NCI-H524 (cell line): ENCODE measurements at regions not wholly inside any gene's neighbourhood (a gene's known extent, or its start where the extent isn't known, plus 50 kb on each side); places are given as distances from the start of the nearest gene placed in this dataset.
A peak's percentile ranks its signal among the peaks of the same experiment; 100 is the strongest.

Experiments
- DNase-seq, 2 experiments: peaks; one replicate each; lab custom pipeline; 2025; lab: John Stamatoyannopoulos, UW

- no peak for DNase-seq
Observed at GRCh38 chr15:53400986-53401385, 358.5 kb downstream of the WDR72 start.

DNA sequence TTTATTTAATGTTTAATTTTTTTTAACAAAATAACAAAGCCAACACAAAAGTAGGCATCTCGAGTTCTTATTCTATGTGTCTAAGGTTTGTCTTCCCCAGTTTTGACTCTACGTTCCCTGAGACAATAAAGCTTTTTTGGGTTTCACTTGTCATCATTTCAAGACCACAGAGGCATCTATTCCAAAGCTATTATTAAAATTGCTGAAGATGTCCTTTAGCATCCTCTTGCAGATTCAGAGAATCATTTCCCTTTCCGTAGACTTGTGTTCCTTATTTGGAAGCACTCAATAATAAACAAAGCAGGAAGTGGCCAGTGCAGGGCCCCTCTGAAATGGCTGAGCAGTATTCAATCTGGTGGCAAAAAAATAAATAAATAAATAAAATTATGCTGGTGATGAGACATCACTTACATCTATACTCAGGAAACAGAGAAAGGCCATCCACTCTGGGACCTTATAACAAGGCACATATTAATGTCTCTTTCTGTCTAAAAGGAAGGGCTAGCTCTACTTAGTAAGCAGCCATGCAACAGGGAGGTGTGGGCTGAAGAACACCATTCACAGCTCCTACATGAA, 362.3 kb downstream of the WDR72 start:
- no peak for DNase-seq

DNA sequence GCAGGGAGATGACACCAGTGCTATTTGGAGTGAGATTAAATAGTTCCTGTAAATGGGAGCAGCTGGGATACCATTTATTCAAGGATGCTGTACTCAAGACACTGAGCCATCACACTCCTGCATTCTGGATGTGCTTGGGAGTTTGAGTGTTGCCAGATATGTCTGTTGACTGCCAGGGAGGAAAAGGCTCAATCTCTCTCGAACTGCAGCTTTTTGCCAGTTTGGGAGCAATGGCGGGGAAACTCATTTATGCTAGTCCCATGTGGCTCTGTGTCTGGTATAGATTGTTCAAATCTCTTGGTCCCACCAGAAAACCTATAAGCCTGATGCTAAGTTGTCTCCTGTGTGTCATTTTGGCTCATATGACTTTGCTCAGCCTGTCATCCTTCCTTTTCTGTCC, 363.6 kb downstream of the WDR72 start:
- peak in 1 of 2 experiments; percentile 45 for DNase-seq

- DNase-seq = no peak
Observed at GRCh38 chr15:53390549-53390948, 368.9 kb downstream of the WDR72 start.

DNA sequence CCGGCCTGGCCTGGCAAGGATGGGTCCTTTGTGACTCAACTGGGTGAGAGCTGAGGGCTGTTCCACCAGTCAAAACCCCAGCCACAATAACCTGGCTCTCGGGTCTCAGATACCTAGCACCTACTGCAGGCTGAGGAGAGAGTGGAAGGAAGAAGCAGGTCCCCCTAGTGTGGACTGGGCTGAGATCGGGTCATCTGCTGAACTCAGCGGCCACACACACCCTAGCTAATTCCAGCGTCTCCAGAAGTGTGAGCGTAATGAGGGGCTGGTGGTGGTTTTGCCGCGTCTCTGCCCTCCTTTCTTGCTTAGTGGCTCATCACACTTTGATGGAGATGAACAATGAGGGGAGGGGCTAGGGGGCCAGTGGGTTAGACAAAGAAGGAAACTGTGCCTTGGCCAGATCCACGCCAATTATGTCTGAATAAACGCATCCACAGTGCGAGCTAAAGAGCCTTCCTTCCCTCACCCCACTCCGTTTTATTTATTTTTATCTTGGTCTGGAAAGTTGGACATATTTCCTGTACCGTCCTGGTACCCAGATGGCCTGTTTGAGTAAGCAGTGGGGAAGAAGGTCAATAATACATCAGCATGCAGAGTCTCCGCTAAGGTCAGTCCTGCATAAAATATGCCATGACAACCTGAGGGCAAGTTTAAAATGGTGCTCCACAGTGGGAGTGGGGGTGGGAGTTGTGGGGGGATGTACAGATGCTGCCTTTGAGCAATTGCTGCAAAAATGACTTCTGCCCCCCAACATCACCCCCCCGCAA, 370.0 kb downstream of the WDR72 start:
- DNase-seq = no peak

- peak in 1 of 2 experiments; percentile 39 for DNase-seq
Observed at GRCh38 chr15:53384417-53384816, 375.0 kb downstream of the WDR72 start.

DNA sequence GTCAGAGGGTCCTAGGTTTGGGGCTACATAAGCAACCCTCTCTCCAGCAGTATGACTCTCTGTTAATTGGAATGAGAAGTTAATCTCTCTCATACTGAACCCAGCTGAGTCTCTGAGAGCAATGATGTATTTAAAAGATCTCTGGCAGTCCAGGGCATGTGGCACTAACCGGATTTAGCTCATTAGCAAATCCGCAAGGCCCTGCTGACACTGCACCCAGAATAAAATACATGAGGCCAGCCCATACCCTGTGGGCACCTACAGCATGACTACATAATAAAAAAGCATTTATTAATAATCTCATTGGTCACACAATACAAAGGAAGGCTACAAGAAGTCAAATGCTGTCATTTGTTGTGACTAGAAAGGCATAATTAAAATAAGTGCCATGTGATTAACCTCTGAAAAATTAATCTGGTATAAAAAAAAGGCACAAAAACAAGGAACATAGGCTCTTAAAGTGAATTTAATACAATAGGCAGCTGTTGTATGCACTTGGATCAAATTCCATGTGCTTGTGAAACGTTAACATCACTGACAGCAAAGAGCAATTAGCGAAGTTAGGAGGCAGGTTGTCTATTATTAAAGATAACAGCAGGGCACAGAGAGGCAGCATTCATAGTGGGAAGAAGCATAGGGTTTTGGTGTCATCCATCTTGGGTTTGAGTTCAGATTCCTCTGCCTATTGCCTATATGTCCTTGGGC, 381.2 kb downstream of the WDR72 start:
- peak; percentile 96 to 100 for DNase-seq

DNA sequence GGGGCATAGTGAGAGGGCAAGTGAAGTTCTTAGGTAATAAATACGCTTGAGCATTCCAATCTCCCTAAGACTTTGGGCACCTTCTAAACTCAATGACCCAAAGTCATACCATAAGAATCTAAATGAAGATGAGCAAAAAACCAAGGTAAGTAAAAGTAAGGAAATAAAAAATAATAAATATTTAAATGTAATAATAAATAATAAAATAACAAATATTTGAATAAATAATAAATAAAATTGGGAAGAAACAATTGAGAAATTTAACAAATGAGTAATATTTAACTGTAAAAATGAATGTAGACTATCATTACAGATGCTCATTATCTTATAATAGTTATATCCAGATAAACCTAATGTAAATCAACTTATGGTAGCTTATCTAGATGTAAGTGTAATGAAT, 391.7 kb downstream of the WDR72 start:
- DNase-seq = no peak

DNA sequence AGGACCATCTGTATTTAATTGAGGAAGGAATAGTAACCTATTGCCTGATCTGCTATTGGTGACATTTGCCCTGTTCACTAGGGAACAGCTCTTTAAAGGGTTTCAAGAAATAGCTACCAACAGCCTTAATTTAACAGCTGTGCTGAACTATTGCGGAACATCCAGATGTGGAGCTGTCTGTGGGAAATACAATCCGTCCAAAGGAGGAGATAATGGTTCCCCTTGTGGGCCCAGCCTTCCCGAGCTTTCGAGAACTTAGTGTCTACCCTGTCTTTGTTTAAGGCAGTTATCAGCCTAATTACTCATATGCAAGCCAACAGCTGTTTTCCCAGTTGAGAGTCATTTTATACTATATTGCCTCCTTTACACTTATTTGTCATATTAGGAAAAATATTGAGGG, 398.6 kb downstream of the WDR72 start:
- no peak for DNase-seq

- no peak for DNase-seq
Observed at GRCh38 chr15:53359038-53359437, 400.4 kb downstream of the WDR72 start.

DNA sequence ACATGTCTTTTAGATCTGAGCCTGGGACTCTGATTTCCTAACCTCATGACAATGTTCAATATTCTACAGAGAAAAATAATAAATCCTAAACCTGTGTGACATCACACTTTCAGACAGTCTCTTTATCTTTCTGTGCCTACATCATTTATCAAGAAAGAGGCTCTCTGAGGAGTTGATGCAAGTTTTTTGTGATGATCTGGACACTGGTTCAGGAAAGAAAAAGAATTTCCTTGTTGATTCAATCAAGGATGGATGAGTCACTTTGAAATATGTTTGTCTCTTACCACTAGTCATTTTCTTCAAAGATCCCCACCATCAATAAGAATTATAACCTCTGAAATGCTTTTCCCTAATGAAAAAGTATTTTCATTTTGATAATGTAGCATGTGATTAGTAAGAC, 404.6 kb downstream of the WDR72 start:
- no peak for DNase-seq

DNA sequence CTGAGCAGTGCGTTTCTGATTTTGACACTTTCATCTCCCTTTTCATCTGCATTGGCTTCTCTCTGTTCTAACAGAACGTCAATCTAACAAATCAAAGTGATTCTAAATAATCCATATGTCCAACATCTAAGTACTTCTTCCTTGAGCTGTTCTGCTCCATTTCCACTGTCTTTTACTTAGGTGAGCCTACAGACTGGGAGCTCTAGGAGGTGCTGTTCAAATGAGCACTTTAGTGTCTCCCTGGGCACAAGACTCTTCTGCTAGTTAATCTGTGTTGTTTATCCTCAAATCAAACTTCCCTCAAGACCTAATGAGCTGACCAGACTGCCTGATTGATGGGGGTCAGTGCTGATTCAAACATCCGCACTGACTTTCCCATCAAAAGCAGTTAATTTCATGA, 408.1 kb downstream of the WDR72 start:
- no peak for DNase-seq

DNA sequence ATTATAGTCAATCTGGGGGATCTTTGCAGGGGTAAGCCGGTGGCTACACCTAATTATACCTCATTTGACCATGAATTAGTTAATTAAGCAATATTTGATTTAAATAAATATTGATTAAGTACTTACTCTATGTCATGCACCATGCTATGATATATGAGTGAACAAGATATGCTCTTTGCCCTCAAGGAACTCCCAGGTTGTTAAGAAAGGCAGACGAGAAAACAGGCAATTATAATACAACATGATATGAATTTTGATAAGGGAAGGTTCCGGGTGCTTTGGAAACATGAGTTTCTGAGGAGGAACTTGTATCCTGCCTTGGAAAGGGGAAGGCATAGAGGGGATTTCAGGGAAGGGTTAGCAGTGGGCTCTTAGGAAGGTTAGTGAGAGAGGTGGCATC, 412.9 kb downstream of the WDR72 start:
- DNase-seq = no peak

DNA sequence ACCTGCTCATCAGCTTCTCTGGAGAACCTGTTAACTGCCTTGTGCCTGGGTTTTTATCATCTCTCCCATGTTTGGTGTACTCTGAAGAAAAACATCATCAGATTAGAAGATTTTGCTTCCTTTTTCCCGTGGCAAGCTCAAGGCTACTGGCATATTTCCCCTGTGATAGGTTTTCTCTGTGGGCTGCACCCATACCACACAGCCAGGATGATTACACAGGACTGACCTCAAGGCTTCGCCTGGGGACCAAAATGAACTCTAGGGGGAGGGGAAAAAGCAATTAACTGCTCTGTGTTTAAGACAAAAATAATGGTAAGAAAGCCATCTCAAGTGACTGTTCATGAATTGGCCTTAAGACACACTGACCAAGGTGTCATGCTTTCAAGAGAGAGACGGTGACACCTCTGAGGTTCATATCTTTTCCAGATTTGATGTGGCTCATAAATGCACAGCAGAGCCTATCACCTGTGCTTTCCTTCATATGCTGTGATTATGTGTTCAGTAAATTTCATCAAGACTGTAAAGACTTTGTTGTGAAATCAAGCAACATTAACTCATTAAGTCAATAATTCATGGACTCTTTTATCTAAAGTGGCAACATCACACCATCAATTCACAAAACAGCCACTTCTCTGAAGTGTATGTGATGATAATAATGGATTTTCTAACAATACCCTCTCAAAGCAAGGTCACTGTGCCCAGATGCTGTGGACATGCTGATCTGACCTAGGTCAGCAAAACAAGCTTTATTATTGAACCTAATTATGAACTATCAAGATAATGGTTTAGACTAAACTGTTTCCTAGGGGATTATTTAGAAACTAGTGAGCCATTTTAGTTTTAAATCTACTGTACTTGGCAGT, 427.9 kb downstream of the WDR72 start:
- no peak for DNase-seq

GRCh38 chr15:53328341-53328740, 431.1 kb downstream of the WDR72 start:
- DNase-seq = no peak

DNA sequence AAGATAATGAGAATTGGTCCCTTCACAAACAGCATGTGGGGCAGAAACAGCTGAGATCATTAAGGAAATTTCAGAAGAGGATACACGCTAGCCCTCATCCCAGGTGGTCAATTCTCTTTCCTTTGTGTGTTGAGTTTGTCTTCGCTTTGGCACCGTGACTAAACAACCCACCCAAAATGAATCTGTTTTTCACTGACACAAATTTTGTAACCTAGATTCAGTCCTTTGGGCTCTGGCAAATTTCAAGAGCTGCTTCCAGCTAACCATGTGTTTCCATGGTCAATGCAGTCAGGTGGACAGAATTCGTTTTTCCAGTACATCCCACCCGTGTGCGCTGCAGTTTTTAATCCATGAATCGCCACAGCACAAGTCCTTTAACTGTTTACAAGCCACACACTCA, 435.4 kb downstream of the WDR72 start:
- DNase-seq = no peak

GRCh38 chr15:53323191-53323590, 436.3 kb downstream of the WDR72 start:
- no peak for DNase-seq

GRCh38 chr15:53320816-53321215, 438.6 kb downstream of the WDR72 start:
- no peak for DNase-seq

DNA sequence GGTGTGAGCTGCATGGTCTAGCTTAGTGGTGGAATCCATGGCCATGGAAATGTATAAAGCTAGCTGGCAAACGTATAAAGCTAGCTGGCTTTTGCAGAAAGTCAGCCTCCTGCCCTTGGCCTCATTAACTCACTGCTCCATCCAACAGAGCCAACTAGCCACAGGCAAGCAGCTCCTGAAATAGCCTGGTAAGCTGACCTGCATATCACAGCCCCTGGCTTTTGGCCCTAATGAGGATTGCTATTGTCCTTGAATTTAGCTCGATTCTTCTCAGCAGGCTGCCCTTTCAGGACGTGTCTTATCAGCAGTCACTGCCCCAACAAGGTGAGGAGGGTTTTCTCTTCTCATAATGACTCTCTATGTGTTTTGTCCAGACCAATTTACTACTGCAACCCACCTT, 446.8 kb downstream of the WDR72 start:
- no peak for DNase-seq

DNA sequence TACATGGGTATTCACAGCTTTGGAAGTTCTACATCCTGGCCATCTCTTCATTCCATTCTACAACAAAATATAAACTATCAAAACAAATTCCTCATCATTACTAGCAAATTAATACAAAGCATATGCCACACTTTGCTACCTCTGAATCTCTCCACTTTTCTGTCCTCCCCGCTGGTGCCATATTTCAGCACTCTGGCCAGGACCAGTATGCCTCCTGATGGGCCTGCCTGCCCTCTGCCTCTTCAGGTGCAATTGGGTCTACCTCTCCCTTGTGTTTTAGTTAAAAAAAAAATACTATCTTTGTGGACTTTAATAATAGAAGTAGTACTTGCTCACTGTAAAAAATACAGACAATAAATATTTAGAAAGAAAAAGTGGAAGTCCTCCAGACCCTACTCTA, 448.8 kb downstream of the WDR72 start:
- no peak for DNase-seq

DNA sequence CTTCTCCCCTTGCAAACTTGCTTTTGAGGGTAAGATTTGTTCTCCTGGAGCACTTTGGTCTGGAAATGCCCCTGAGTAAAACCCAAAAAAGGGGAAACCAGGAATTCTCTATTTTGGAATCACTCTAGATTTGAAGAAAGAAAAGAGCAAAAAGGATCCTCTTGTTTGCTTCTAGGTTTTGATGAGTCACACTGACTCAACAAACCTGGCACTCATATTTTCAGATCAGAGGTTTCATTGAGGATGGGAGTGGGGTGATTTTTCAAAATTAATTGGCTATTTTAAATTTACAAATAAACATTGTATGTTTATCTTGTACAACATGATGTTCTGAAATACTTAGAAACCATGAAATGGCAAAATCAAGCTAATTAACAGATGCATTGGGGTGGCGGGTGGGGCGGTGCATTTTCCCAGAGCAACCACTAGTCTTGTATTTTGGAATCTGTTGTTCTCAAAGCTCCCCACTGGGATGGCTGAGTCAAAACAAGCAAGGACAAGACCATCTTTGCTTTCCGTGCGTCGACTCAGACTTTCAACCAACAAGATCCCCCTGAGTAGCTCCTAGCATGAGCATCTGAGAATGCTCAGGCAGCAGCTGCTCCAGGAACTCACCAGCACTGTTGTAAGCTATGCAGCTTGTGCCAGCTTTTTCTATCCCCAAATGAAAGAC, 451.4 kb downstream of the WDR72 start:
- DNase-seq = no peak

DNA sequence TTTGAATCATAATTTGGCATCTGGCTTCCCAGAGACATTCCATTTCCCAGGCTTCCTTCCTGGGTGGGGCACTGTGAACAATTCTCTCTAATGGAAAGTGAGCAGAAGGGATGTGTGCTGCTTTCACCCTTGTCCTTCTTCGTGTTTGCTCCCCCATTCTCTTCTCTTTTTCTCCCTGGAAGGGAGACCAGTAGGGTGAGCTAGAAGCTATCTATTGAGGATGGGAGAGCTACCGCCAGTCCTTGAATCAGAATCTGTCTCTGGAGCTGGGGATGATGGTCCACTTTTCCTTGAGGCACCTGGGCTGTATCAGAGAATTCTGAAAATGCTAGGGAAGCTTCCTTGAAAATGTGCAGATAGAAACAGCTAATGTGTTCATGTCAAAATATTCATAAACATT, 453.9 kb downstream of the WDR72 start:
- DNase-seq = no peak
